ENCODE measurements at regions not wholly inside any gene's neighbourhood (a gene's known extent, or its start where the extent isn't known, plus 50 kb on each side); places are given as distances from the start of the nearest gene placed in this dataset.

DNA sequence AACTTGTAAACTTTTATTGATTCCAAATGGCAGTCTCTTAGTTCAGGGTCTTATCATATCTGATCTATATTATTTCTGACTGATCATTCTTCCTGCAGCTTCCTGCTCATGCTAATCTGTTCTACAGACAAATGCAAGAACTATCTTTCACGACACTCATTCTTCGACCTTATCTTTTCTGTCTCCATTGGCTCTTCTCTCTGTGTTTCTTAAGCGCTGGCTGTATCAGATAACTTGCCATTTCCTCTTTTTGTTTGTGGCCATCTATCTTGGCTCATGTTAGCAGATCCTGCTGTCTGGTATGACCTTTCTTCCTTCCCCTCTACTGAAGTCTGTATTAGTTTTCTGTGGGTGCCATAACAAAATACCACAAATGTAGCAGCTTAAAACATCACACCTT is 230.5 kb upstream of the PUDP start:
- WGBS, 2 donors, result 77 to 91% methylated on average over 3 of the region's 3 CpGs
- no peak for DNase-seq (ENCODE audit: low spot score in 2 of 2)
- intact Hi-C loops (cut with DNase I; ENCODE audit: low total_unique reads), result no loop called here
- H3K4me3 ChIP-seq (ENCODE audit: low read depth, poor library complexity, severe bottlenecking), result no peak overlapping the region
- no peak for TF ChIP-seq POLR2A (IDR thresholded peaks at IDR 0.05)
- TF ChIP-seq, protein P1, sequence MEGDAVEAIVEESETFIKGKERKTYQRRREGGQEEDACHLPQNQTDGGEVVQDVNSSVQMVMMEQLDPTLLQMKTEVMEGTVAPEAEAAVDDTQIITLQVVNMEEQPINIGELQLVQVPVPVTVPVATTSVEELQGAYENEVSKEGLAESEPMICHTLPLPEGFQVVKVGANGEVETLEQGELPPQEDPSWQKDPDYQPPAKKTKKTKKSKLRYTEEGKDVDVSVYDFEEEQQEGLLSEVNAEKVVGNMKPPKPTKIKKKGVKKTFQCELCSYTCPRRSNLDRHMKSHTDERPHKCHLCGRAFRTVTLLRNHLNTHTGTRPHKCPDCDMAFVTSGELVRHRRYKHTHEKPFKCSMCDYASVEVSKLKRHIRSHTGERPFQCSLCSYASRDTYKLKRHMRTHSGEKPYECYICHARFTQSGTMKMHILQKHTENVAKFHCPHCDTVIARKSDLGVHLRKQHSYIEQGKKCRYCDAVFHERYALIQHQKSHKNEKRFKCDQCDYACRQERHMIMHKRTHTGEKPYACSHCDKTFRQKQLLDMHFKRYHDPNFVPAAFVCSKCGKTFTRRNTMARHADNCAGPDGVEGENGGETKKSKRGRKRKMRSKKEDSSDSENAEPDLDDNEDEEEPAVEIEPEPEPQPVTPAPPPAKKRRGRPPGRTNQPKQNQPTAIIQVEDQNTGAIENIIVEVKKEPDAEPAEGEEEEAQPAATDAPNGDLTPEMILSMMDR (IDR thresholded peaks at IDR 0.05), result no peak

DNA sequence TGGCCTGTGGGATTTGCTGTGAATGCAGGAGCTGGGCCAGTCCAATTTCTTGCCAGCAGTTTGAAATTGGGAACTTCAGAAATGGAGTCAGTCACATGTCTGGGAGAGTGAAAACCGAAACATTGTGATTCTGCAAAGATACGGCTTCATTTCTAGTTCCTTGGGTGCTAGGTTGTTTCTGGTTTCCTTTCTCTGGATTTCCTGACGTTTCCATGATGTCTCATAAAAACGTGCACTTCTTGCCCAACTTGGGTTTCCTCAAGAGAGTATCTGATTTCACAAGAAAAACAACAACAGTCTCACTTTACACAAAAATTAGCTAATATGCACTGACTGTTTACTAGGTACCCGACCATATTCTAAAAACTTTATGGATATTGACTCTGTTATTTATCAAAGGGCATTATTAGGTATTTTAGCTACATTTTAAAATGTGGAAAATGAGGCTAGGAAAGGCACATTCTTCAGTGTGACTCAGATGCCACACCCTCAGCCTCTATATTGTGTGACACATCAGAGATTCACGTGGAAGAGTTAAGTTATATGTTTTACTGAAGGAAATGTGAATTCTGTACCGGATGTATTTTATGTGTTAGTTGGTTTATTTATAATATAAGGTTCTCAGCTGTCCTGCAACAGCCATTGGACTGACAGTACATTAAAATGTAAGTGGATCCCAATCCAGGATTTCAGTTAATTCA is 225.0 kb upstream of the PUDP start:
- WGBS, 2 donors, result 55 to 62% methylated on average over 7 of the region's 7 CpGs
- TF ChIP-seq, protein P1 (IDR thresholded peaks at IDR 0.05), result no peak
- TF ChIP-seq POLR2A (IDR thresholded peaks at IDR 0.05), result no peak
- intact Hi-C loops (cut with DNase I; ENCODE audit: low total_unique reads), result no loop called here

GRCh38 chrX:7362111-7362510 is 214.2 kb upstream of the PUDP start:
- H3K4me3 ChIP-seq (ENCODE audit: low read depth, poor library complexity, severe bottlenecking), result no peak overlapping the region
- no peak for DNase-seq (ENCODE audit: low spot score in 2 of 2)
- 59 to 65% methylated on average over 2 of the region's 2 CpGs for WGBS, 2 donors
- TF ChIP-seq, protein P1 (IDR thresholded peaks at IDR 0.05), result no peak
- no peak for TF ChIP-seq POLR2A (IDR thresholded peaks at IDR 0.05)
- intact Hi-C loops (cut with DNase I; ENCODE audit: low total_unique reads), result no loop called here

More for the DNA sequence above, 225.0 kb upstream of the PUDP start:
- H3K4me3 ChIP-seq (ENCODE audit: low read depth, poor library complexity, severe bottlenecking), result no peak overlapping the region
- no peak for DNase-seq (ENCODE audit: low spot score in 2 of 2)

GRCh38 chrX:7351926-7352325 is 204.0 kb upstream of the PUDP start:
- TF ChIP-seq, protein P1 (IDR thresholded peaks at IDR 0.05), result no peak
- no peak for TF ChIP-seq POLR2A (IDR thresholded peaks at IDR 0.05)
- no peak overlapping the region for H3K4me3 ChIP-seq (ENCODE audit: low read depth, poor library complexity, severe bottlenecking)
- 79 to 88% methylated on average over 1 of the region's 1 CpG for WGBS, 2 donors
- no peak for DNase-seq (ENCODE audit: low spot score in 2 of 2)
- intact Hi-C loops (cut with DNase I; ENCODE audit: low total_unique reads), result no loop called here

GRCh38 chrX:7347465-7347864 is 199.5 kb upstream of the PUDP start:
- intact Hi-C loops (cut with DNase I; ENCODE audit: low total_unique reads), result no loop called here
- DNase-seq (ENCODE audit: low spot score in 2 of 2), result no peak
- no peak for TF ChIP-seq POLR2A (IDR thresholded peaks at IDR 0.05)
- TF ChIP-seq, protein P1 (IDR thresholded peaks at IDR 0.05), result no peak
- H3K4me3 ChIP-seq (ENCODE audit: low read depth, poor library complexity, severe bottlenecking), result no peak overlapping the region
- 84 to 85% methylated on average over 5 of the region's 5 CpGs for WGBS, 2 donors

DNA sequence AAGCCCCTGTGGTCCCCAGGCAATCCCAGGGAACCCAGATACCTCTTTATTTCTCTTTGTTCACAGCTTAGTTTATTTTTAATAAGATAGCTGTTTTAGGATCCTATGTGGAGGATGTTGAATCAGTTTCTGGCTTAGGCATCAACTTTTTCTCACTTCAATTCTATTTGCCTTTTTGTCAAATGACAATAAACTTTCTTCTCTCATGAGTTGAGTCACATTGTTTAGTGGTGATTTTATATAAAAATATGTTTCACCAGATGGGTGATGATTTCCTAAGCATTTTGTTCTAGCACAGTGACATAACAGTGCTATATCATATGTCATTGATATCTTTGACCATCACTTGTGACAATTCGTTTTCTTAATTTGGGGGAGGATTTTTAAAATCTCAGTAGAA is 198.1 kb upstream of the PUDP start:
- WGBS, 2 donors, result 69 to 80% methylated on average over 1 of the region's 1 CpG
- no peak for DNase-seq (ENCODE audit: low spot score in 2 of 2)
- TF ChIP-seq, protein P1 (IDR thresholded peaks at IDR 0.05), result no peak
- no peak for TF ChIP-seq POLR2A (IDR thresholded peaks at IDR 0.05)
- intact Hi-C loops (cut with DNase I; ENCODE audit: low total_unique reads), result no loop called here
- H3K4me3 ChIP-seq (ENCODE audit: low read depth, poor library complexity, severe bottlenecking), result no peak overlapping the region
